ENCODE measurements at regions not wholly inside any gene's neighbourhood (a gene's known extent, or its start where the extent isn't known, plus 50 kb on each side); places are given as distances from the start of the nearest gene placed in this dataset.

DNA sequence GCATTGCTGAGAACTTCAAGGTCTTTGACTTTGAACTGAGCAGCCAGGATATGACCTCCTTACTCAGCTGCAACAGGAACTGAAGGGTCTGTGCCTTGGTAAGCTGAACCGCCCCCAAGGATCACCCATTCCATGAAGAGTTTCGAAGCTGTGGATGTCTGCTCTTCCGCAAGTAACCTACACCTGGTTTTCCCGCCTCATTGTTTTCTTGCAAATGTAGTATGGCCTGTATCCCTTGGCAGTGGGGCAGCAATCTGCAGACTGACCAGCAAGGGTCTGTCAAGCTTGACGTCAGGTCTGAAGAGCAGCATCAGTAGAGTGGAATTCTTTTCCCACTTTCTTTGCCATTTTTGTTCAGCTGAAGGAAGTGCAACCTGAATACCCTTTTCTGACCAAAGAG is 62.6 kb upstream of the RAB12 start:
- TF ChIP-seq, protein P1, sequence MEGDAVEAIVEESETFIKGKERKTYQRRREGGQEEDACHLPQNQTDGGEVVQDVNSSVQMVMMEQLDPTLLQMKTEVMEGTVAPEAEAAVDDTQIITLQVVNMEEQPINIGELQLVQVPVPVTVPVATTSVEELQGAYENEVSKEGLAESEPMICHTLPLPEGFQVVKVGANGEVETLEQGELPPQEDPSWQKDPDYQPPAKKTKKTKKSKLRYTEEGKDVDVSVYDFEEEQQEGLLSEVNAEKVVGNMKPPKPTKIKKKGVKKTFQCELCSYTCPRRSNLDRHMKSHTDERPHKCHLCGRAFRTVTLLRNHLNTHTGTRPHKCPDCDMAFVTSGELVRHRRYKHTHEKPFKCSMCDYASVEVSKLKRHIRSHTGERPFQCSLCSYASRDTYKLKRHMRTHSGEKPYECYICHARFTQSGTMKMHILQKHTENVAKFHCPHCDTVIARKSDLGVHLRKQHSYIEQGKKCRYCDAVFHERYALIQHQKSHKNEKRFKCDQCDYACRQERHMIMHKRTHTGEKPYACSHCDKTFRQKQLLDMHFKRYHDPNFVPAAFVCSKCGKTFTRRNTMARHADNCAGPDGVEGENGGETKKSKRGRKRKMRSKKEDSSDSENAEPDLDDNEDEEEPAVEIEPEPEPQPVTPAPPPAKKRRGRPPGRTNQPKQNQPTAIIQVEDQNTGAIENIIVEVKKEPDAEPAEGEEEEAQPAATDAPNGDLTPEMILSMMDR (IDR thresholded peaks at IDR 0.05) = no peak
- TF ChIP-seq POLR2A (IDR thresholded peaks at IDR 0.05) (no peak), POLR2AphosphoS5 (IDR thresholded peaks at IDR 0.05) (no peak)

All from breast epithelium (tissue), 3 donors.